ENCODE measurements at regions not wholly inside any gene's neighbourhood (a gene's known extent, or its start where the extent isn't known, plus 50 kb on each side); places are given as distances from the start of the nearest gene placed in this dataset.

GRCh38 chr1:29853716-29854330 lies 617.5 kb downstream of the PTPRU start:
- Mint-ChIP-seq H3K4me3 (ENCODE audit: low read depth) (no peak overlapping the region), H3K36me3 (ENCODE audit: insufficient read depth) (no peaks in the 10 kb centered on the region), H3K27ac (no peak overlapping the region), H3K4me1 (ENCODE audit: low read depth) (peaks cover 9% of the 10 kb centered on the region), H3K27me3 (peaks cover 45% of the 10 kb centered on the region), H3K9me3 (ENCODE audit: low read depth) (no peaks in the 10 kb centered on the region)
- no peak for TF ChIP-seq CTCF (IDR thresholded peaks at IDR 0.05; ENCODE audit: unreplicated experiment)
- DNase-seq (ENCODE audit: low spot score, unreplicated experiment) = no peak

- no peak overlapping the region for H3K27ac Mint-ChIP-seq
- H3K27me3 Mint-ChIP-seq = peaks cover 38% of the 10 kb centered on the region
- no peaks in the 10 kb centered on the region for H3K36me3 Mint-ChIP-seq (ENCODE audit: insufficient read depth)
- H3K9me3 Mint-ChIP-seq (ENCODE audit: low read depth) = no peaks in the 10 kb centered on the region
- DNase-seq (ENCODE audit: low spot score, unreplicated experiment) = no peak
- no peak overlapping the region for H3K4me3 Mint-ChIP-seq (ENCODE audit: low read depth)
- no peak for TF ChIP-seq CTCF (IDR thresholded peaks at IDR 0.05; ENCODE audit: unreplicated experiment)
- H3K4me1 Mint-ChIP-seq (ENCODE audit: low read depth) = peaks cover 9% of the 10 kb centered on the region
Measured at GRCh38 chr1:29852248-29852647, 615.9 kb downstream of the PTPRU start.

- Mint-ChIP-seq H3K4me1 (ENCODE audit: low read depth) (peaks cover 9% of the 10 kb centered on the region), H3K36me3 (ENCODE audit: insufficient read depth) (no peaks in the 10 kb centered on the region), H3K4me3 (ENCODE audit: low read depth) (no peak overlapping the region), H3K27ac (peak overlapping the region; percentile 52), H3K27me3 (peaks cover 41% of the 10 kb centered on the region), H3K9me3 (ENCODE audit: low read depth) (no peaks in the 10 kb centered on the region)
- no peak for TF ChIP-seq CTCF (IDR thresholded peaks at IDR 0.05; ENCODE audit: unreplicated experiment)
- no peak for DNase-seq (ENCODE audit: low spot score, unreplicated experiment)
Measured at GRCh38 chr1:29851691-29852090, 615.4 kb downstream of the PTPRU start.

GRCh38 chr1:29849991-29850757 lies 613.9 kb downstream of the PTPRU start:
- peaks cover 44% of the 10 kb centered on the region for H3K27me3 Mint-ChIP-seq
- H3K4me3 Mint-ChIP-seq (ENCODE audit: low read depth) = no peak overlapping the region
- H3K36me3 Mint-ChIP-seq (ENCODE audit: insufficient read depth) = no peaks in the 10 kb centered on the region
- no peak for DNase-seq (ENCODE audit: low spot score, unreplicated experiment)
- TF ChIP-seq CTCF (IDR thresholded peaks at IDR 0.05; ENCODE audit: unreplicated experiment) = no peak
- H3K27ac Mint-ChIP-seq = no peak overlapping the region
- H3K4me1 Mint-ChIP-seq (ENCODE audit: low read depth) = peaks cover 9% of the 10 kb centered on the region
- H3K9me3 Mint-ChIP-seq (ENCODE audit: low read depth) = no peaks in the 10 kb centered on the region

- H3K27me3 Mint-ChIP-seq = peaks cover 47% of the 10 kb centered on the region
- TF ChIP-seq CTCF (IDR thresholded peaks at IDR 0.05; ENCODE audit: unreplicated experiment) = peak; percentile 55
- no peak overlapping the region for H3K4me3 Mint-ChIP-seq (ENCODE audit: low read depth)
- H3K4me1 Mint-ChIP-seq (ENCODE audit: low read depth) = peaks cover 9% of the 10 kb centered on the region
- H3K27ac Mint-ChIP-seq = no peak overlapping the region
- H3K9me3 Mint-ChIP-seq (ENCODE audit: low read depth) = no peaks in the 10 kb centered on the region
- no peak for DNase-seq (ENCODE audit: low spot score, unreplicated experiment)
- H3K36me3 Mint-ChIP-seq (ENCODE audit: insufficient read depth) = no peaks in the 10 kb centered on the region
Measured at GRCh38 chr1:29849038-29849750, 612.9 kb downstream of the PTPRU start.

Measured in progenitor cell of endocrine pancreas (in vitro differentiated cells).